ENCODE measurements at regions not wholly inside any gene's neighbourhood (a gene's known extent, or its start where the extent isn't known, plus 50 kb on each side); places are given as distances from the start of the nearest gene placed in this dataset.

DNA sequence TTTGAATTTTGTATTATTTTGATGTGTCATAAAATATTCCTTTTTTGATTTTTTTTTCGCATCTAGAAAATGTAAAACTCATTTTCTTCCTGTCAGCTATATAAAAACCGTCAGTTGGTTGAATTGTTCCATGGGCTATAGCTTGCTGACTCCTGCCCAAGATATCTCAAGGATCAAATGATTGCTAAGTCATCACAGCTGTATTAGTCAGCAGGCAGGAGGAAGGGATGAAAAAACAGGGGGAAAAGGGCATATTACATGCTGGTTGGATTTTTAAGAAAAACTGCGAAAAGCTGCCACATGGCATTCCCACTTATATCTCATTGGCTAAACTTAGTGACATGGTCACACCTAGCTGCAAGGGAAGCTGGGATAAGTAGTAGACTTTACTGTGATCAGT, 569.9 kb downstream of the BCKDHB start:
- DNase-seq (ENCODE audit: insufficient read length) (no peak), FAIRE-seq (no peak)
- no peak for TF ChIP-seq TAF1 (IDR thresholded peaks at IDR 0.05; ENCODE audit: borderline replicate concordance, low read depth, low read length)
- TF ChIP-seq POLR2AphosphoS5 (IDR thresholded peaks at IDR 0.05; ENCODE audit: low read depth, low read length) = no peak
- no peak for TF ChIP-seq POLR2A (IDR thresholded peaks at IDR 0.05; ENCODE audit: low read depth, low read length)

DNA sequence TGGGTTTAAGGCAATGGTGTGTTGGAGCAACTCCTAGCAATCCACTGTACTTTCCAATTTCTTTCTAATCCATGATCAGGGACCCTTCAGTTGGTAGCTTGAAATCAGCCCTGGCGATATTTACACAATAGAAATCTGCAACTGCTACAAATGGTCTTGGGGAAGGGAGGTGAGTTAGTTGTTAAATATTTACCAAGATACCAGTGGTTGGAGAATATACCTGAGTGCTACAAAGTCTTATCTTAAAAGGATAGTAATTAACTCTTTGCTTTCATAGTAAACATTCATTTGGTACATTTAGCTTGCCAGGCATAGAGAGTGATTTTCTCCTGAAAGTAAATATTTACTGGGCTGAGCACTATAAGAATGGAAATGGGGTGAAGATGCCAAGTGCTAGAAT, 568.2 kb downstream of the BCKDHB start:
- TF ChIP-seq POLR2A (IDR thresholded peaks at IDR 0.05; ENCODE audit: low read depth, low read length) = no peak
- TF ChIP-seq TAF1 (IDR thresholded peaks at IDR 0.05; ENCODE audit: borderline replicate concordance, low read depth, low read length) = no peak
- TF ChIP-seq POLR2AphosphoS5 (IDR thresholded peaks at IDR 0.05; ENCODE audit: low read depth, low read length) = no peak
- FAIRE-seq (no peak), DNase-seq (ENCODE audit: insufficient read length) (no peak)

DNA sequence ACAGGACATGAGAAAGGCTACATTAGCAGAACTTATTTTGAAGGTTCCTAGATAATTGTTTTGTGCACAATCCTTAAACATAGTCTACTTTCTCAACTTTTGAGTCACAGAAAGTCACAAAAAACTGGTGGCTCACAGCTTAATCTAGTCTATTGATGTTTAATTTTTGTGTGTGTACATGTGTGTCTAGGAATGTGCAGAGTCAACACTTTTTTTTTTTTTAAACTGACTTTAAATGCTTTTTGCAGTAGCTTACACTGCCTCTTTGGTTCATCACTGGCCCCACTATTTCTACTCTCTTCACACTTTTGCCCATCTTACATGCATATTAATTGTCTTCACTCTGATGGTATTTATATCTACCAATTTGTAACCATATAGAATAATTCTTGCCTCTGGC, 566.9 kb downstream of the BCKDHB start:
- FAIRE-seq (no peak), DNase-seq (ENCODE audit: insufficient read length) (no peak)
- TF ChIP-seq TAF1 (IDR thresholded peaks at IDR 0.05; ENCODE audit: borderline replicate concordance, low read depth, low read length) = no peak
- TF ChIP-seq POLR2AphosphoS5 (IDR thresholded peaks at IDR 0.05; ENCODE audit: low read depth, low read length) = no peak
- no peak for TF ChIP-seq POLR2A (IDR thresholded peaks at IDR 0.05; ENCODE audit: low read depth, low read length)

GRCh38 chr6:80667006-80667405, 560.5 kb downstream of the BCKDHB start:
- TF ChIP-seq TAF1 (IDR thresholded peaks at IDR 0.05; ENCODE audit: borderline replicate concordance, low read depth, low read length) (no peak), POLR2AphosphoS5 (IDR thresholded peaks at IDR 0.05; ENCODE audit: low read depth, low read length) (no peak), POLR2A (IDR thresholded peaks at IDR 0.05; ENCODE audit: low read depth, low read length) (no peak)
- FAIRE-seq = no peak
- no peak for DNase-seq (ENCODE audit: insufficient read length)

GRCh38 chr6:80658926-80659325, 552.5 kb downstream of the BCKDHB start:
- DNase-seq (ENCODE audit: insufficient read length) = no peak
- FAIRE-seq = no peak
- TF ChIP-seq POLR2A (IDR thresholded peaks at IDR 0.05; ENCODE audit: low read depth, low read length) (no peak), POLR2AphosphoS5 (IDR thresholded peaks at IDR 0.05; ENCODE audit: low read depth, low read length) (no peak), TAF1 (IDR thresholded peaks at IDR 0.05; ENCODE audit: borderline replicate concordance, low read depth, low read length) (no peak)

DNA sequence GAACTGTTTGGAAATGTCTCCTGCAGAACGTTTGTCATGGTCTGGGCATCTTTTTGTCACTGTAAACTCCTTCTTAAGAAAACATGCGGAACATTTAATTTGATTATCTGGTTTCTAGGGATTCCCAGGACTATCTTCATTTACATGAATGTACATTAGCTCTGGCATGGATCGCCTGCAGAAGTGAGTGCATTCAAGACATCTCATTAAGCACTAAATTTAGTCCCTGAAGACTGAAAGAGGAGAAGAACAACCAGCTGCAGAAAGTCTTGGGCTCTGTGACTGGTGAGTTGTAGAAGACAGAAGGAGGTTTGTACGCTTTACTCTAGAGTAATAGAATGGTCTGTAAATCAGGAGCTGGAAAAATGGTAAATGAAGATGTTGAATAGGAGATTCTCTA, 540.7 kb downstream of the BCKDHB start:
- no peak for DNase-seq (ENCODE audit: insufficient read length)
- TF ChIP-seq POLR2A (IDR thresholded peaks at IDR 0.05; ENCODE audit: low read depth, low read length) (no peak), POLR2AphosphoS5 (IDR thresholded peaks at IDR 0.05; ENCODE audit: low read depth, low read length) (no peak), TAF1 (IDR thresholded peaks at IDR 0.05; ENCODE audit: borderline replicate concordance, low read depth, low read length) (no peak)
- no peak for FAIRE-seq

DNA sequence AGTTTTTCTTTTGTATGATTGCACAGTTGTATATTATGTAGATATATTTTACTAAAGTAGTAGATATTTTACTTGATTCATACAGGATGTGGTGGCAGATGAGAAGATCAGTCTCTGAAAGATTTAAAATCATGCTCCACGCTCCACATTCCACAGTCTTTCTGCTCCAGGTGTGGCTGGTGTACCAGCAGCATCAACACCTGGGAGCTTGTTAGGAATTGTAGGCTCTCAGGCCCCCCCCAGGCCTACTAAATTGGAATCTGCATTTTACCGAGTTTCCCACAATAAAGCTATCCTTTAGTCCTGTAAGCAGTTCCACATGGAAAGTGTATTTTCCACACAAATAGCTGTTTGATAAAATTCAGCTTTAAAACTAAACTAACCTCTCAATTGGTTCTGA, 537.4 kb downstream of the BCKDHB start:
- no peak for TF ChIP-seq POLR2AphosphoS5 (IDR thresholded peaks at IDR 0.05; ENCODE audit: low read depth, low read length)
- TF ChIP-seq TAF1 (IDR thresholded peaks at IDR 0.05; ENCODE audit: borderline replicate concordance, low read depth, low read length) = no peak
- TF ChIP-seq POLR2A (IDR thresholded peaks at IDR 0.05; ENCODE audit: low read depth, low read length) = no peak
- no peak for FAIRE-seq
- DNase-seq (ENCODE audit: insufficient read length) = no peak

DNA sequence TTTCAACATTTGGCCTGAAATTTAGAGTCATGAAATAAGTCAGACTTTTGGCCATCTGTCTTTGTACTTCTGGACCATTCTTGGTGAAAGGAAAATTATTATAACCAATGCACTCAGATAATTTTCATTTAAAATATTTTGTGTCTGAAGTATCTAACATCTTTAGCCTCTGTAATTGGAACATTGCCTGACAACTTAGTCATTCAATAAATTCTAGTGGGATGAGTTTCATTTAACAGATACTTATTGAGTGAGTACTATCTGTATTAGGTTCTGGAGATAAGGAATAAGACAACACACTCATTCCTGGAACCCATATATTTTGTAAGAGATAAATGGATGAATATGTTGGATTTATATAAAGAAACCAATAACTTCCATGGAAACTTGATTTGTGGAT, 536.0 kb downstream of the BCKDHB start:
- FAIRE-seq (no peak), DNase-seq (ENCODE audit: insufficient read length) (no peak)
- TF ChIP-seq TAF1 (IDR thresholded peaks at IDR 0.05; ENCODE audit: borderline replicate concordance, low read depth, low read length) (no peak), POLR2A (IDR thresholded peaks at IDR 0.05; ENCODE audit: low read depth, low read length) (no peak), POLR2AphosphoS5 (IDR thresholded peaks at IDR 0.05; ENCODE audit: low read depth, low read length) (no peak)

GRCh38 chr6:80641591-80641990, 535.1 kb downstream of the BCKDHB start:
- no peak for FAIRE-seq
- no peak for DNase-seq (ENCODE audit: insufficient read length)
- TF ChIP-seq TAF1 (IDR thresholded peaks at IDR 0.05; ENCODE audit: borderline replicate concordance, low read depth, low read length) (no peak), POLR2AphosphoS5 (IDR thresholded peaks at IDR 0.05; ENCODE audit: low read depth, low read length) (no peak), POLR2A (IDR thresholded peaks at IDR 0.05; ENCODE audit: low read depth, low read length) (no peak)

DNA sequence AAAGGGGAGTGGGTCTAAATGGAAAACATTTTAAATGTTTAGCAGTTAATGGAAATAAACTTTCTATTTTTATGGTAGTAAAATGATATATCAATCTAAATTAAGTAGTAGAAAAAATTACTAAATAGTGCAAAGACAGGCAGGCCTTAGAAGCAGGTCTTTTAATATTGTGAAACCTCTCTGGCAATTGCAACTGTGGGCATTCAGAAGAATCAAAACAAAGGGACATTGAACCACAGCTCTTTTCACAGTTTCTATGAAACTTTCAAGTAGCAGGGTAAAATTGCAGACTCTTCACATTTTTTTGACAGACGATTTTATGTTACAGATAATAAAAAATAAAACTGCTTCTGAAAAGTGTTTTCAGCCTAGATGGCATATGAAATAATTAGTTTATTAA, 533.7 kb downstream of the BCKDHB start:
- DNase-seq (ENCODE audit: insufficient read length) (no peak), FAIRE-seq (no peak)
- no peak for TF ChIP-seq POLR2A (IDR thresholded peaks at IDR 0.05; ENCODE audit: low read depth, low read length)
- no peak for TF ChIP-seq TAF1 (IDR thresholded peaks at IDR 0.05; ENCODE audit: borderline replicate concordance, low read depth, low read length)
- no peak for TF ChIP-seq POLR2AphosphoS5 (IDR thresholded peaks at IDR 0.05; ENCODE audit: low read depth, low read length)

GRCh38 chr6:80639181-80639629, 532.7 kb downstream of the BCKDHB start:
- TF ChIP-seq TAF1 (IDR thresholded peaks at IDR 0.05; ENCODE audit: borderline replicate concordance, low read depth, low read length) (no peak), POLR2A (IDR thresholded peaks at IDR 0.05; ENCODE audit: low read depth, low read length) (no peak), POLR2AphosphoS5 (IDR thresholded peaks at IDR 0.05; ENCODE audit: low read depth, low read length) (no peak)
- no peak for DNase-seq (ENCODE audit: insufficient read length)
- no peak for FAIRE-seq

DNA sequence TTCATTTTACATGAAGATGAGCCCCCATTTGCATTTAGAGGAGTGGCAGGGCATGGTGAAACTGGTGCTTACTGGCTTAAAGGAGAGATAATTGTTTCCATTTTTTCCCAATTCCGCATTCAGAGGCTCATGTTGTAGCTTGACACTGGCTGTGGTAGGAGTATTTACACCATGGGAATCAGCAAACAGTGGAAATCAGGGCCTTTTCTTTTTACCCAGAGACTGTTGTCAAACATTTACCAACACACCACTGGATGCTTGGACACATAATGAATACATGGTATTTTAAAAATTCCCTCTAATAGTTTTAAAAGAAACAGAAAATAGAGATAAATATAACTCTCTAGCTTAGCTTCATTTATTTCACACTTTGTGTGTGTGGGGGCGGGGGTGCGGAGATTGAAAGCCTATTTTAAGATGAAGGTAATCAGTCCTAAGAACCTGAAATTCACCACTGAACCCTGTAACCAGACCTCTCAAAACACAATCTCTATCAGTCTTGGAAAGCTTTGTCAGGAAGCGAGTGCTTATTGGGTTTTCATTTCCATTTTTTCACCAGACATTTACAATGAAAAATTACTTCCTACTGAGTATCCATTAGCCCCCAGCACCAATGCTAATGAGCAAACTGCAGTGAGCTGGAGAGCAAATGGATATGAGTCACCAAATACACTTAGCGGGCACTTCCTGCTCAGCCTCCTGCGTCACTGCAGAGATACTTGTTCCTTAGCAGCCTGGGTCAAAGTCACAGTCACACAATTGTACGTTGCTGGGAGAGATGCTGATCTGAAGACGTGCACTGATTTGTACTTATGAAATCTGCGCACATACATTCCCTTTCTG, 532.0 kb downstream of the BCKDHB start:
- no peak for FAIRE-seq
- no peak for TF ChIP-seq POLR2A (IDR thresholded peaks at IDR 0.05; ENCODE audit: low read depth, low read length)
- no peak for TF ChIP-seq TAF1 (IDR thresholded peaks at IDR 0.05; ENCODE audit: borderline replicate concordance, low read depth, low read length)
- TF ChIP-seq POLR2AphosphoS5 (IDR thresholded peaks at IDR 0.05; ENCODE audit: low read depth, low read length) = no peak

More for the DNA sequence above, 532.0 kb downstream of the BCKDHB start:
- DNase-seq (ENCODE audit: insufficient read length) = no peak
